HepG2 (cell line): ENCODE measurements at regions not wholly inside any gene's neighbourhood (a gene's known extent, or its start where the extent isn't known, plus 50 kb on each side); places are given as distances from the start of the nearest gene placed in this dataset.

Experiments
- ATAC-seq: fragments of 200-7000 bp; cut with Tn5 transposase; 3 replicates; pipeline ENCODE4 v1.9.1; 2020; ENCODE audit warnings: mild to moderate bottlenecking, moderate library complexity
- BruUV-seq: library from RNA; stranded (reverse); fragments of 400-500 nt; replicated peaks from 2 replicates; lab custom pipeline; 2021; lab: Mats Ljungman, UMichigan
- CTCF ChIA-PET: fragments of 300-600 bp; formaldehyde crosslinking; extraction: SDS; loops from one replicate; lab custom pipeline; 2021; ENCODE audit warnings: low total read pairs, inconsistent platforms, low intra/inter-chr PET ratio; lab: Yijun Ruan, JAX
- POLR2A ChIA-PET: fragments of 350-600 bp; sonication (Branson Sonifier 250); formaldehyde crosslinking; loops from one replicate; lab custom pipeline; 2020; ENCODE audit warnings: antibody characterized with exemption, inconsistent platforms; lab: Yijun Ruan, JAX
- DNase-seq: peaks from one replicate; pipeline ENCODE4 v3.0.0-alpha.2; 2015; ENCODE audit warnings: low spot score
- FAIRE-seq: peaks from 3 replicates; lab custom pipeline; 2011; peaks lifted over from hg19 to GRCh38; lab: Jason Lieb, UNC
- H2AFZ ChIP-seq: one replicate; pipeline ENCODE4 v1.6.1; 2011; ENCODE audit warnings: low read length, inconsistent platforms
- H3K27ac ChIP-seq: fragments of 300-600 bp; 3 replicates; pipeline ENCODE4 v1.8.0; 2011; ENCODE audit warnings: mixed run types, mild to moderate bottlenecking, mixed read lengths, low read length, inconsistent platforms; ENCODE audit not compliant: insufficient read depth; ENCODE audit errors: extremely low read length
- H3K27me3 ChIP-seq, 2 experiments: fragments of 200-600 bp in 1 of 2; 2 replicates in 1 of 2; 3 replicates in 1 of 2; pipeline versions ENCODE4 v1.6.0 to v1.8.0; 2011; ENCODE audit warnings: low read length in 2 of 2, mild to moderate bottlenecking in 2 of 2, moderate library complexity in 2 of 2, inconsistent platforms in 1 of 2; ENCODE audit not compliant: insufficient read depth in 2 of 2, control insufficient read depth in 1 of 2
- H3K36me3 ChIP-seq, 2 experiments: fragments of 200-600 bp in 1 of 2; replicated peaks in 1 of 2; 2 replicates in 1 of 2; 3 replicates in 1 of 2; pipeline versions ENCODE4 v1.5.1 to v1.8.0; 2011; ENCODE audit warnings: low read length in 2 of 2, inconsistent platforms in 1 of 2; ENCODE audit not compliant: insufficient read depth in 2 of 2, control insufficient read depth in 1 of 2
- H3K4me1 ChIP-seq: 2 replicates; pipeline ENCODE4 v1.5.1; 2012; ENCODE audit warnings: low read length, inconsistent platforms; ENCODE audit not compliant: insufficient read depth
- H3K4me2 ChIP-seq: 2 replicates; pipeline ENCODE4 v1.6.0; 2011; ENCODE audit warnings: low read depth, low read length, inconsistent platforms
- H3K4me3 ChIP-seq, 3 experiments: fragments of 200-600 bp in 1 of 3; sonication (generic), shearing (Covaris generic) in 1 of 3; replicated peaks in 1 of 3; 2 replicates each; pipeline ENCODE4 v1.5.1; 2011 to 2016; ENCODE audit warnings: low read length in 3 of 3, inconsistent platforms in 2 of 3, low read depth in 2 of 3, mild to moderate bottlenecking in 2 of 3, control low read depth in 1 of 3, mixed read lengths in 1 of 3; ENCODE audit not compliant: insufficient read depth in 1 of 3
- H3K79me2 ChIP-seq: one replicate; pipeline ENCODE4 v1.6.1; 2011; ENCODE audit warnings: low read length, inconsistent platforms; ENCODE audit not compliant: insufficient read depth
- H3K9ac ChIP-seq: 2 replicates; pipeline ENCODE4 v1.6.0; 2011; ENCODE audit warnings: mild to moderate bottlenecking, low read depth, low read length, inconsistent platforms; ENCODE audit not compliant: insufficient read depth
- H3K9me3 ChIP-seq: 2 replicates; pipeline ENCODE4 v1.5.1; 2012; ENCODE audit warnings: mild to moderate bottlenecking, low read length
- H4K20me1 ChIP-seq: 2 replicates; pipeline ENCODE4 v1.6.0; 2011; ENCODE audit warnings: inconsistent platforms, mild to moderate bottlenecking, low read length, moderate library complexity; ENCODE audit not compliant: insufficient read depth
- ARNT2 ChIP-seq: sonication (generic); formaldehyde crosslinking; IDR thresholded peaks from 2 replicates; pipeline ENCODE4 v1.8.0; 2022; ENCODE audit warnings: mild to moderate bottlenecking, low read depth, missing genetic modification reagents, moderate library complexity
- CBX1 ChIP-seq: IDR thresholded peaks from one replicate; pipeline ENCODE4 v1.6.1; 2016; ENCODE audit warnings: antibody characterized with exemption, low read depth
- DMAP1 ChIP-seq: IDR thresholded peaks from 2 replicates; pipeline ENCODE4 v1.6.1; 2016
- KLF13 ChIP-seq: sonication (generic); formaldehyde crosslinking; IDR thresholded peaks from 2 replicates; pipeline ENCODE4 v1.4.0; 2020; ENCODE audit warnings: mild to moderate bottlenecking, missing genetic modification reagents
- MAFK ChIP-seq, 2 experiments: IDR thresholded peaks in 1 of 2; conservative IDR thresholded peaks in 1 of 2; 2 replicates each; pipeline ENCODE4 v1.6.1; 2011; ENCODE audit warnings: improper control_type of control experiment in 2 of 2, low read length in 2 of 2
- MAZ ChIP-seq, 2 experiments: sonication (generic) in 1 of 2; formaldehyde crosslinking in 1 of 2; IDR thresholded peaks; 2 replicates each; pipeline versions ENCODE4 v1.5.0 to v1.6.1; 2012 to 2020; ENCODE audit warnings: low read depth in 2 of 2, mild to moderate bottlenecking in 2 of 2, borderline replicate concordance in 1 of 2, improper control_type of control experiment in 1 of 2, low read length in 1 of 2, missing genetic modification reagents in 1 of 2, moderate library complexity in 1 of 2
- NR1H2 ChIP-seq: sonication (generic); formaldehyde crosslinking; IDR thresholded peaks from 2 replicates; pipeline ENCODE4 v1.8.1; 2022; ENCODE audit warnings: low read depth, missing genetic modification reagents, borderline replicate concordance
- TBX3 ChIP-seq: fragments of 450-650 bp; IDR thresholded peaks from 2 replicates; pipeline ENCODE4 v1.6.1; 2017; ENCODE audit warnings: antibody characterized with exemption, mild to moderate bottlenecking, inconsistent platforms, borderline replicate concordance
- ZNF160 ChIP-seq: sonication (generic); formaldehyde crosslinking; IDR thresholded peaks from 2 replicates; pipeline ENCODE4 v1.8.0; 2022; ENCODE audit warnings: mild to moderate bottlenecking, inconsistent platforms, missing genetic modification reagents
- ZNF34 ChIP-seq: sonication (generic); formaldehyde crosslinking; IDR thresholded peaks from 2 replicates; pipeline ENCODE4 v1.4.0; 2020; ENCODE audit warnings: mild to moderate bottlenecking, missing genetic modification reagents, borderline replicate concordance
- ZNF773 ChIP-seq: sonication (generic); formaldehyde crosslinking; IDR thresholded peaks from 2 replicates; pipeline ENCODE4 v1.4.0; 2020; ENCODE audit warnings: missing genetic modification reagents, borderline replicate concordance
- WGBS: methylation state at CpG from one replicate; pipeline ENCODE4 v1.1.6; 2017; ENCODE audit warnings: low lambda C conversion rate; 5-methylcytosine and 5-hydroxymethylcytosine counted together
- in situ Hi-C: cut with HindIII; loops from 2 replicates; pipeline ENCODE4 v1.10.0; 2017; ENCODE audit warnings: low pct_unique_long_range_greater_than_20kb; ENCODE audit not compliant: extremely low pct_ligation_motif_present
- intact Hi-C: fragments of 100-400 bp; cut with micrococcal nuclease; formaldehyde crosslinking; loops from one replicate; pipeline ENCODE4 v1.10.0; 2022; ENCODE audit not compliant: unreplicated experiment
- TF ChIP-seq, protein P1 (sequence below): sonication (generic); formaldehyde crosslinking; IDR thresholded peaks from 2 replicates; pipeline ENCODE4 v1.4.0; 2020; ENCODE audit warnings: missing genetic modification reagents
- TF ChIP-seq, protein P2 (sequence below): sonication (generic); formaldehyde crosslinking; IDR thresholded peaks from 2 replicates; pipeline ENCODE4 v1.8.1; 2023; ENCODE audit warnings: missing genetic modification reagents, inconsistent platforms, borderline replicate concordance
- TF ChIP-seq, protein P3 (sequence below): sonication (generic); formaldehyde crosslinking; IDR thresholded peaks from 2 replicates; pipeline ENCODE4 v1.4.0; 2020; ENCODE audit warnings: missing genetic modification reagents

- in situ Hi-C loops (no loop called here), intact Hi-C loops (no loop called here)
- TF ChIP-seq MAFK (conservative IDR thresholded peaks at IDR 0.05 in 1 of 2, IDR thresholded peaks at IDR 0.05 in 1 of 2; ENCODE audit: low read length in 2 of 2) (no peak), ZNF773 (CRISPR knock-in tag) (no peak), DMAP1 (CRISPR knock-in tag) (no peak), ZNF160 (no peak), NR1H2 (CRISPR knock-in tag) (no peak), KLF13 (CRISPR knock-in tag) (no peak), MAZ (IDR thresholded peaks at IDR 0.05; ENCODE audit: borderline replicate concordance, low read depth, low read length) (no peak), MAZ (CRISPR knock-in tag; IDR thresholded peaks at IDR 0.05; ENCODE audit: low read depth) (no peak), CBX1 (no peak), TBX3 (no peak), ARNT2 (CRISPR knock-in tag) (no peak), ZNF34 (CRISPR knock-in tag) (no peak)
- TF ChIP-seq, protein P1, sequence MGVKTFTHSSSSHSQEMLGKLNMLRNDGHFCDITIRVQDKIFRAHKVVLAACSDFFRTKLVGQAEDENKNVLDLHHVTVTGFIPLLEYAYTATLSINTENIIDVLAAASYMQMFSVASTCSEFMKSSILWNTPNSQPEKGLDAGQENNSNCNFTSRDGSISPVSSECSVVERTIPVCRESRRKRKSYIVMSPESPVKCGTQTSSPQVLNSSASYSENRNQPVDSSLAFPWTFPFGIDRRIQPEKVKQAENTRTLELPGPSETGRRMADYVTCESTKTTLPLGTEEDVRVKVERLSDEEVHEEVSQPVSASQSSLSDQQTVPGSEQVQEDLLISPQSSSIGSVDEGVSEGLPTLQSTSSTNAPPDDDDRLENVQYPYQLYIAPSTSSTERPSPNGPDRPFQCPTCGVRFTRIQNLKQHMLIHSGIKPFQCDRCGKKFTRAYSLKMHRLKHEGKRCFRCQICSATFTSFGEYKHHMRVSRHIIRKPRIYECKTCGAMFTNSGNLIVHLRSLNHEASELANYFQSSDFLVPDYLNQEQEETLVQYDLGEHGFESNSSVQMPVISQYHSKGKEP (CRISPR knock-in tag) = no peak
- TF ChIP-seq, protein P2, sequence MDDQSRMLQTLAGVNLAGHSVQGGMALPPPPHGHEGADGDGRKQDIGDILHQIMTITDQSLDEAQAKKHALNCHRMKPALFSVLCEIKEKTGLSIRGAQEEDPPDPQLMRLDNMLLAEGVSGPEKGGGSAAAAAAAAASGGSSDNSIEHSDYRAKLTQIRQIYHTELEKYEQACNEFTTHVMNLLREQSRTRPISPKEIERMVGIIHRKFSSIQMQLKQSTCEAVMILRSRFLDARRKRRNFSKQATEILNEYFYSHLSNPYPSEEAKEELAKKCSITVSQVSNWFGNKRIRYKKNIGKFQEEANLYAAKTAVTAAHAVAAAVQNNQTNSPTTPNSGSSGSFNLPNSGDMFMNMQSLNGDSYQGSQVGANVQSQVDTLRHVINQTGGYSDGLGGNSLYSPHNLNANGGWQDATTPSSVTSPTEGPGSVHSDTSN = no peak
- TF ChIP-seq, protein P3, sequence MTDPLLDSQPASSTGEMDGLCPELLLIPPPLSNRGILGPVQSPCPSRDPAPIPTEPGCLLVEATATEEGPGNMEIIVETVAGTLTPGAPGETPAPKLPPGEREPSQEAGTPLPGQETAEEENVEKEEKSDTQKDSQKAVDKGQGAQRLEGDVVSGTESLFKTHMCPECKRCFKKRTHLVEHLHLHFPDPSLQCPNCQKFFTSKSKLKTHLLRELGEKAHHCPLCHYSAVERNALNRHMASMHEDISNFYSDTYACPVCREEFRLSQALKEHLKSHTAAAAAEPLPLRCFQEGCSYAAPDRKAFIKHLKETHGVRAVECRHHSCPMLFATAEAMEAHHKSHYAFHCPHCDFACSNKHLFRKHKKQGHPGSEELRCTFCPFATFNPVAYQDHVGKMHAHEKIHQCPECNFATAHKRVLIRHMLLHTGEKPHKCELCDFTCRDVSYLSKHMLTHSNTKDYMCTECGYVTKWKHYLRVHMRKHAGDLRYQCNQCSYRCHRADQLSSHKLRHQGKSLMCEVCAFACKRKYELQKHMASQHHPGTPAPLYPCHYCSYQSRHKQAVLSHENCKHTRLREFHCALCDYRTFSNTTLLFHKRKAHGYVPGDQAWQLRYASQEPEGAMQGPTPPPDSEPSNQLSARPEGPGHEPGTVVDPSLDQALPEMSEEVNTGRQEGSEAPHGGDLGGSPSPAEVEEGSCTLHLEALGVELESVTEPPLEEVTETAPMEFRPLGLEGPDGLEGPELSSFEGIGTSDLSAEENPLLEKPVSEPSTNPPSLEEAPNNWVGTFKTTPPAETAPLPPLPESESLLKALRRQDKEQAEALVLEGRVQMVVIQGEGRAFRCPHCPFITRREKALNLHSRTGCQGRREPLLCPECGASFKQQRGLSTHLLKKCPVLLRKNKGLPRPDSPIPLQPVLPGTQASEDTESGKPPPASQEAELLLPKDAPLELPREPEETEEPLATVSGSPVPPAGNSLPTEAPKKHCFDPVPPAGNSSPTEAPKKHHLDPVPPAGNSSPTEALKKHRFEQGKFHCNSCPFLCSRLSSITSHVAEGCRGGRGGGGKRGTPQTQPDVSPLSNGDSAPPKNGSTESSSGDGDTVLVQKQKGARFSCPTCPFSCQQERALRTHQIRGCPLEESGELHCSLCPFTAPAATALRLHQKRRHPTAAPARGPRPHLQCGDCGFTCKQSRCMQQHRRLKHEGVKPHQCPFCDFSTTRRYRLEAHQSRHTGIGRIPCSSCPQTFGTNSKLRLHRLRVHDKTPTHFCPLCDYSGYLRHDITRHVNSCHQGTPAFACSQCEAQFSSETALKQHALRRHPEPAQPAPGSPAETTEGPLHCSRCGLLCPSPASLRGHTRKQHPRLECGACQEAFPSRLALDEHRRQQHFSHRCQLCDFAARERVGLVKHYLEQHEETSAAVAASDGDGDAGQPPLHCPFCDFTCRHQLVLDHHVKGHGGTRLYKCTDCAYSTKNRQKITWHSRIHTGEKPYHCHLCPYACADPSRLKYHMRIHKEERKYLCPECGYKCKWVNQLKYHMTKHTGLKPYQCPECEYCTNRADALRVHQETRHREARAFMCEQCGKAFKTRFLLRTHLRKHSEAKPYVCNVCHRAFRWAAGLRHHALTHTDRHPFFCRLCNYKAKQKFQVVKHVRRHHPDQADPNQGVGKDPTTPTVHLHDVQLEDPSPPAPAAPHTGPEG (CRISPR knock-in tag) = no peak
- ATAC-seq = no peak
- Histone ChIP-seq H3K27me3 (peaks cover 5 to 56% of the 10 kb centered on the region in 2 experiments; a peak in 3 of 5 replicates), H3K4me1 (no peaks in the 10 kb centered on the region), H3K36me3 (no peaks in the 10 kb centered on the region), H3K9ac (no peak overlapping the region), H3K27ac (no peak overlapping the region), H3K79me2 (no peaks in the 10 kb centered on the region), H4K20me1 (no peaks in the 10 kb centered on the region), H2AFZ (no peak overlapping the region), H3K4me3 (no peak overlapping the region), H3K4me2 (no peak overlapping the region), H3K9me3 (no peaks in the 10 kb centered on the region)
- ChIA-PET CTCF (no interaction called here), POLR2A (no interaction called here)
- WGBS = 15% methylated on average over 8 of the region's 8 CpGs
- BruUV-seq = no TSS peak
- no peak for FAIRE-seq
- DNase-seq = no peak
Measured at GRCh38 chr12:130110914-130111313, 51.4 kb upstream of the FZD10 start.
